HG02852 (cell line): ENCODE measurements at regions not wholly inside any gene's neighbourhood (a gene's known extent, or its start where the extent isn't known, plus 50 kb on each side); places are given as distances from the start of the nearest gene placed in this dataset.
"Not testable (repeated sequence)": the region's sequence is repeated elsewhere in the genome, so short reads cannot be mapped to it uniquely, and the experiment has no call there.

Experiments used
- ATAC-seq: cut with Tn5 transposase; IDR thresholded peaks from one replicate; pipeline ENCODE4 v1.9.1; 2021; ENCODE audit warnings: mild to moderate bottlenecking, moderate library complexity; ENCODE audit not compliant: unreplicated experiment

- ATAC-seq: no peak
Measured at GRCh38 chr6:23823421-23823820, 302.6 kb upstream of the NRSN1 start.

DNA sequence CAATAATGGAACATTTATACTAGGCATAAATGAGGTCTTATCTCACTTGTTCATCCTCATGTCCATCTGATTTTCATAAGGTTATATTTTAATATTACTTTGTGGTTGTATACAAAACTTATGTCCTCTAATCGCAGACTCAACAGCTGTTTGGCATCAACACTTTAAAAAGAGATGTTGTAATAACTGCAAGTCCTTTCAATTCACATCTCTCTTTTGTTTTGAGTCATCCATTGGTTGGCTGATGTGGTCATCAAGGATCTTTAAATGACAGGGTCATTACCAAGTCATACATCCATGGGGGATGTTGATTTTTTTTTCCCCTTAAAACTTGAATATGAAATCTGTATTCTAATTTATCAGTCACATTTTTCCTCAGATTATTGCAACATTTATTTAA lies 299.4 kb upstream of the NRSN1 start:
- ATAC-seq: no peak

- no peak for ATAC-seq
Measured at GRCh38 chr6:23828861-23829260, 297.2 kb upstream of the NRSN1 start.

- ATAC-seq: no peak
Measured at GRCh38 chr6:23841116-23841515, 284.9 kb upstream of the NRSN1 start.

GRCh38 chr6:23842760-23843159 lies 283.3 kb upstream of the NRSN1 start:
- no peak for ATAC-seq

- no peak for ATAC-seq
Measured at GRCh38 chr6:23851522-23851921, 274.5 kb upstream of the NRSN1 start.

GRCh38 chr6:23853566-23854133 lies 272.4 kb upstream of the NRSN1 start:
- not testable (repeated sequence) for ATAC-seq

GRCh38 chr6:23854154-23854553 lies 271.9 kb upstream of the NRSN1 start:
- not testable (repeated sequence) for ATAC-seq

DNA sequence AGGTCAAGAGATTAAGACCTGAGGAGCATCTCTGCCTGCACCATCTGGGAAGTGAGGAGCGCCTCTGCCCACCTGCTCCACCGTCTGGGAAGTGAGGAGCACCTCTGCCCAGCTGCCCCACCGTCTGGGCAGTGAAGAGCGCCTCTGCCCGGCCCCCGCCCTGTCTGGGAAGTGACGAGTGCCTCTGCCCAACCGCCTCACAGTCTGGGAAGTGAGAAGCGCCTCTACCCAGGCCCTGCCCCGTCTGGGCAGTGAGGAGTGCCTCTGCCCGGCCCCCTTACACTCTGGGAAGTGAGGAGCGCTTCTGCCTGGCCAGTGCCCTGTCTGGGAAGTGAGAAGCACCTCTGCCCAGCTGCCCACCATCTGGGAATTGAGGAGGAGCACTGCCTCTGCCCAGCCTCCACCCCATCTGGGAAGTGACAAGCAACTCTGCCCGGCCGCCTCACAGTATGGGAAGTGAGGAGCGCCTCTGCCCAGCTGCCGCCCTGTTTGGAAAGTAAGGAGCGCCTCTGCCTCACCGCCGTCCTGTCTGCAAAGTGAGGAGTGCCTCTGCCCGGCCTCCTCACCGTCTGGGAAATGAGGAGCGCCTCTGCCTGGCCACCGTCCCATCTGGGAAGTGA lies 270.4 kb upstream of the NRSN1 start:
- no peak for ATAC-seq

GRCh38 chr6:23870496-23870895 lies 255.5 kb upstream of the NRSN1 start:
- no peak for ATAC-seq

DNA sequence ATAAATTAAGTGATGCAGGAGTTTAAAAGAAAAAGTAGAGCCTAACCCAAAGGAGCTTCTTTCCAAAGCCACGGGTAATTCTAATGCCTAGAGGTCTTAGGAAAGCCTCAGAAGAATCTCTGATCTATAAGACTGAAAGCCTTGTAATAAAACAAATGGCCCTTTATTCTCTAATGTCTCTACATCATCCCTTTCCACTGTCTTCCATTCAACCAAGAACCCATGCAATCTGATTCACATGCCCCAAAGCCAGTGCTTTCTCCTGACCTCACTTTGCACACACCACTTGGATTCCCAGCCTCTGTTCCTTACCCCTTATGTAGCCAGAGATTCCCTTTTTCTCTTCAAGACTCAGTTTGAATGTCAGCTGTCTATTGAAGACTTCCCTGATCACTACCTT lies 252.9 kb upstream of the NRSN1 start:
- ATAC-seq: no peak

DNA sequence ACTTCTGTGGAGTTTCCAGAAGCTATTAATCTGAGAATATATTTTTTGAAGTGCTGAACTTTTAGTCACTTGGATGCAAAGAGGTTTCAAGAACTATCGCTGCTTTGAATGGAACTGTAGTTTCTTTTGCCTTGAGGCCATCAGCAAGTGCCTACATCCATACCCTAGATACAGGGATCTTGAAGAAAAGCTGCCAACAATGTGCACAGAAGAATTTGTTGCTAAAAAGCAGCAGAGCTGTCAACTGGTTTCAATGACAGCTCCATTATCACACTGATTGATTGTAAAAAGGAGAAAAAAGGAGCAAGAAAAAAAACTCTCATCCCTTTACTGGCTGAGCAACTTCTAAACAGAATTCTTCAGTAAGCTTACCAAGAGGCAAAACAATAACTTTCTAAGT lies 251.0 kb upstream of the NRSN1 start:
- no peak for ATAC-seq

GRCh38 chr6:23879816-23880215 lies 246.2 kb upstream of the NRSN1 start:
- no peak for ATAC-seq

DNA sequence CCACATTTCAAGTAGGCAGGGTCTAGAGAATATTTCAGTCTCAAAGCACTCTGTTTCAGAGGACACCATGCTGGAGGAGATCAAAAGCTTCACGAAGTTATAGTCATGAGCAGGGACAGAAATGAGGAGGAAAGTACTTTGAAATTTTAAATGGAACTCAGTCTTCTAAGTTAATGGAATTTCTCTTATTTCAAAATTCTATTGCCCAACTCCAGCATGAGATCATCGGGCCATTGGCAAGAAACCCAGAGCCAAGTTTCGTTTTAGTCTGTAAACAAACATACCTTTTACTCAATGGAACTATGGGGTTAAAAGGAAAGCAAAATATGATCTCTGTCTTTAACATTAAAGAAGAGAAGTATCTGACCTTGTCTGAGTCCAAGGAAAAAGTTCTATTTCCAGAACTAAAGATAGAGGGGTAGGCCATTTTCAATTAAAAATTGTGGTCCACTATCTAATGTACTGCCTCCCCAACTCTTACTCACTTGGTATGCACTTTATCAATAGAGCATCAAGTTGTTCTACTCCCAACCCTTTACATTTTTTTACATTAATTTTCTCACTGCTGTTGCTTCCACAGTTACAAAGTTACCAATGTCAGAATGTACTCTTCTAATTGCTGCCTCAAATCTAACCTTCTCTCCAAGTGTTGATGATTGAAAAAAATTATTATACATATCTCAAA lies 235.3 kb upstream of the NRSN1 start:
- ATAC-seq: no peak

- no peak for ATAC-seq
Measured at GRCh38 chr6:23905133-23905815, 220.7 kb upstream of the NRSN1 start.

- ATAC-seq: no peak
Measured at GRCh38 chr6:23910420-23910819, 215.6 kb upstream of the NRSN1 start.

GRCh38 chr6:23927935-23928334 lies 198.1 kb upstream of the NRSN1 start:
- ATAC-seq: no peak

- ATAC-seq: no peak
Measured at GRCh38 chr6:23929201-23929600, 196.8 kb upstream of the NRSN1 start.

- no peak for ATAC-seq
Measured at GRCh38 chr6:23940466-23940865, 185.5 kb upstream of the NRSN1 start.

- ATAC-seq: no peak
Measured at GRCh38 chr6:23951691-23952090, 174.3 kb upstream of the NRSN1 start.

GRCh38 chr6:23952245-23952644 lies 173.8 kb upstream of the NRSN1 start:
- ATAC-seq: no peak

DNA sequence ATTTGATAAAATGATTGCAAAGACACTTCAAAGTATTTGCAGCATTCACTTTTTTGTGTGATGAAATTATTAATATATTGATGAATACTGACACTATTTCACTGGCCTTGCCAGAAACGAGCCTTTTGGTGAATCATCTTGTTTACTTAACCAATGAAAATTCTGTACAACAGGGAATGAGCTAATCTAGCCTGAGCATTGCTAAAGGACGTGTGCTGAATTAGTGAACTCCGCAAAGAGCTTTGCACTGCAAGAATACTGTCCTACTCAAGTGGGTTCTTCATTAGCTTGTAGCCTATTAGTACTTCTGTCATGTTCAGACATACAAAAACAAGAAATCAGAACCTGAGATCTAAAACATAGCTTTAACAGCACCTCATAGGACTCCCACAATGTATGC lies 172.0 kb upstream of the NRSN1 start:
- ATAC-seq: no peak
